Activated naive CD8-positive, alpha-beta T cell treated with anti-CD3 and anti-CD28 coated beads, Interleukin-2, amount 50 U/mL, for 24 hours (primary cell): ENCODE measurements at regions not wholly inside any gene's neighbourhood (a gene's known extent, or its start where the extent isn't known, plus 50 kb on each side); places are given as distances from the start of the nearest gene placed in this dataset.
"Not testable (repeated sequence)": the region's sequence is repeated elsewhere in the genome, so short reads cannot be mapped to it uniquely, and the experiment has no call there.

ENCODE experiments used
- ATAC-seq: fragments of 150-1000 bp; cut with Tn5 transposase; one replicate; pipeline ENCODE4 v1.10.0; 2021
- DNase-seq: peaks from one replicate; pipeline ENCODE4 v3.0.0; 2021
- H3K27ac Mint-ChIP-seq: one replicate; pipeline ENCODE4 v1.8.0; 2021; ENCODE audit warnings: mild to moderate bottlenecking, mixed read lengths
- H3K27me3 Mint-ChIP-seq: one replicate; pipeline ENCODE4 v1.8.0; 2021; ENCODE audit warnings: mixed read lengths
- H3K36me3 Mint-ChIP-seq: one replicate; pipeline ENCODE4 v1.8.0; 2021; ENCODE audit warnings: low read depth, mixed read lengths
- H3K4me1 Mint-ChIP-seq: one replicate; pipeline ENCODE4 v1.8.0; 2021; ENCODE audit warnings: mixed read lengths
- H3K4me3 Mint-ChIP-seq: one replicate; pipeline ENCODE4 v1.8.0; 2021; ENCODE audit warnings: mild to moderate bottlenecking, moderate library complexity, mixed read lengths
- H3K9me3 Mint-ChIP-seq: one replicate; pipeline ENCODE4 v1.8.0; 2021; ENCODE audit warnings: mixed read lengths

- no peaks in the 10 kb centered on the region for H3K9me3 Mint-ChIP-seq
- no peaks in the 10 kb centered on the region for H3K27me3 Mint-ChIP-seq
- H3K27ac Mint-ChIP-seq, result no peak overlapping the region
- DNase-seq, result no peak
- H3K4me1 Mint-ChIP-seq, result no peaks in the 10 kb centered on the region
- no peak for ATAC-seq
- H3K4me3 Mint-ChIP-seq, result no peak overlapping the region
- no peaks in the 10 kb centered on the region for H3K36me3 Mint-ChIP-seq
These were observed 193.5 kb upstream of the ANKFN1 start for GRCh38 chr17:55959756-55960155.

DNA sequence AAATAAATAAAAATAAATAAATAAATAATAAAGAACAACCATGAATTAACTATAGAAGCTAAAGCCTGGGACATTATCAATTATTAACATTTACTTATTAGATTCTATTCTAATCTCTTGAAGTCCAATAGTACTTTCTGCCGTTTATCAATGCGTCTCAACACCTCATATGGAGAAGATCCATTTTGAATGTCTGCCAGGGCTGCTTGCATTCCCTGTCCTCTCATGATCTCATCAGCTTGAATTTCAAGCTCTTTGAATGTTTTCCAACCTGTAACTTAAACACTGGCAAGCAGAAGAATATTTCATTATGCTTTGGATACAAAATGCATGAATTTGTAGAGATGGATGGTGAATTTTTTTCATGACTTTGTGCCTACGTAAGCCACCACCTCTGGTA, 191.9 kb upstream of the ANKFN1 start:
- no peak overlapping the region for H3K27ac Mint-ChIP-seq
- no peak overlapping the region for H3K4me3 Mint-ChIP-seq
- H3K4me1 Mint-ChIP-seq, result no peaks in the 10 kb centered on the region
- no peaks in the 10 kb centered on the region for H3K27me3 Mint-ChIP-seq
- ATAC-seq (no peak), DNase-seq (no peak)
- no peaks in the 10 kb centered on the region for H3K9me3 Mint-ChIP-seq
- H3K36me3 Mint-ChIP-seq, result no peaks in the 10 kb centered on the region

GRCh38 chr17:55962951-55963401, 190.3 kb upstream of the ANKFN1 start:
- no peaks in the 10 kb centered on the region for H3K9me3 Mint-ChIP-seq
- H3K4me3 Mint-ChIP-seq, result no peak overlapping the region
- H3K4me1 Mint-ChIP-seq, result no peaks in the 10 kb centered on the region
- no peaks in the 10 kb centered on the region for H3K27me3 Mint-ChIP-seq
- H3K36me3 Mint-ChIP-seq, result no peaks in the 10 kb centered on the region
- H3K27ac Mint-ChIP-seq, result no peak overlapping the region
- DNase-seq (no peak), ATAC-seq (no peak)

- ATAC-seq, result no peak
- no peaks in the 10 kb centered on the region for H3K36me3 Mint-ChIP-seq
- H3K27me3 Mint-ChIP-seq, result no peaks in the 10 kb centered on the region
- no peak overlapping the region for H3K4me3 Mint-ChIP-seq
- DNase-seq, result no peak
- H3K27ac Mint-ChIP-seq, result no peak overlapping the region
- no peaks in the 10 kb centered on the region for H3K9me3 Mint-ChIP-seq
- no peaks in the 10 kb centered on the region for H3K4me1 Mint-ChIP-seq
These were observed 189.1 kb upstream of the ANKFN1 start for GRCh38 chr17:55964191-55964590.

- no peak for DNase-seq
- H3K4me3 Mint-ChIP-seq, result no peak overlapping the region
- no peak for ATAC-seq
- no peak overlapping the region for H3K27ac Mint-ChIP-seq
- H3K4me1 Mint-ChIP-seq, result no peaks in the 10 kb centered on the region
- H3K27me3 Mint-ChIP-seq, result no peaks in the 10 kb centered on the region
- no peaks in the 10 kb centered on the region for H3K9me3 Mint-ChIP-seq
- no peaks in the 10 kb centered on the region for H3K36me3 Mint-ChIP-seq
These were observed 188.2 kb upstream of the ANKFN1 start for GRCh38 chr17:55965051-55965450.

DNA sequence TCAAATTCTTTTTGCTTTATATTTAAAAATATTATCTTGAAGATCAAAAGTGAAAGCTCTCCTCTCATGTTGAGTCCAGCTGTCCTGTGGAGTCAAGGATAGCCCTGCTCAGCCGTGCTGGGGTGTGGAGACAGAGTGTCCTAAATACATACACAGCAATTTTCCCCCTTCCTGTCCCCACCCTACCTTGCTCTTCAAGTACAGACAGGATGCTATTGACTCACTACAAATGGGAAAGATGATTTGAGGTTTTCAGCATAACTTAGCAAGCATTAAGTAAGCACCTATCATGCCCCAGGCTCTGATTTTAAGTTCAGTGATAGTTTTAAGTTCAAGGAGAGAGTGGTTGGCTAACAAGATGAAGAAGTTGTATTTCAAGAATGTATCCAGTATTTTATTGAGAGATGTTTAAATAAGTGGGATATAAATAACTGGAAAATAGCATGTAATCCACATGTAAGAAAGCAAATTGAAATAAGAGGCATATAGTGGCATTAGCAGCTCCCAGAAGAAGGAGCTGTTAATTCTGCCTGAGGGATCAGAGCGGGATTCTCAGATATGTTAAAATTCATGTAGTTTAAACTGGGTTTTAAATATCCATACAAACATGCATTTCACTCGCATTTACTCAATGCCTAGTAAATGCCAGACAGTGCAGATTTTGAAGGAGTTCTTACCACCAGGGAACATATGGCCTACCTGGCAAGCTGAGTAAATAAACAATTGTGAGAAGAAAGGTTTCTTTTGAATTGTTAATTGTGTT, 183.5 kb upstream of the ANKFN1 start:
- no peak for DNase-seq
- Mint-ChIP-seq H3K4me3 (no peak overlapping the region), H3K9me3 (no peaks in the 10 kb centered on the region), H3K27me3 (peaks cover 2% of the 10 kb centered on the region), H3K36me3 (no peaks in the 10 kb centered on the region), H3K27ac (no peak overlapping the region), H3K4me1 (no peaks in the 10 kb centered on the region)
- no peak for ATAC-seq

DNA sequence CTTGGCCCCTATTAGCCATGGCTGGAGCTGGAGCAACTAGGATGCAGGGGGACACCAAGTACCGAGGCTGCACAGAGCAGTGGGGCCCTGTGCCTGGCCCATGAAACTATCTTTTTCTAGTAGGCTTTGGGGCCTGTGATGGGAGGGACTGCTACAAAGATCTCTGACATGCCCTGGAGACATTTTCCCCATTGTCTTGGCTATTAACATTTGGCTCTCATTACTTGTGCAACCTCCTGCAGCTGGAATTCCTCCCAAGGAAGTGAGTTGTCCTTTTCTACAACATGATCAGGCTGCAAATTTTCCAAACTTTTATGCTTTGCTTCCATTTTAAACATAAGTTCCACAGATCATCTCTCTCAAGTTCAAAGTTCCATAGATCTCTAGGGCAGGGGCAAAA, 174.7 kb upstream of the ANKFN1 start:
- Mint-ChIP-seq H3K4me1 (no peaks in the 10 kb centered on the region), H3K9me3 (peaks cover 8% of the 10 kb centered on the region), H3K27ac (no peak overlapping the region), H3K27me3 (peaks cover 2% of the 10 kb centered on the region), H3K4me3 (no peak overlapping the region), H3K36me3 (no peaks in the 10 kb centered on the region)
- DNase-seq (no peak), ATAC-seq (no peak)

DNA sequence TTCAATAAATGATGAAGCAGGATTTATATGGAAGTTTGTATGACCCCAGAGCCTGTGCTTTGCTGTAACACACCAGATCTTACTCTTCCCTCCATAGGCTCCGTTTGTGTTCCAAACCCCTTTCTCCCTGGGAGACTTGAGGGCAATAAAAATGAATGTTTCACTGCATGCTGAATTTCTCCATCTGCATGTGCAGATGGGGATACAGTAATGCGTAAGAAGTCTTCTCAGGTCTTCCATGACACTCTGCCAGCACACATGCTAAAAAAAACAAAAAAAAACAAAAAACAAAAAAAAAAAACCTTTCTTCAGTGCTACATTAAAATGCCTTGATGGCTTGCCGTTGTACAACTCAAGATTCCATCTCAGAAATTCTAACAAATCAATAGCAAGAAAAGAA, 170.2 kb upstream of the ANKFN1 start:
- no peak for ATAC-seq
- H3K36me3 Mint-ChIP-seq, result no peaks in the 10 kb centered on the region
- peaks cover 8% of the 10 kb centered on the region for H3K9me3 Mint-ChIP-seq
- no peak for DNase-seq
- H3K27ac Mint-ChIP-seq, result no peak overlapping the region
- peaks cover 2% of the 10 kb centered on the region for H3K27me3 Mint-ChIP-seq
- H3K4me1 Mint-ChIP-seq, result no peaks in the 10 kb centered on the region
- H3K4me3 Mint-ChIP-seq, result no peak overlapping the region

- Mint-ChIP-seq H3K36me3 (peaks cover 3% of the 10 kb centered on the region), H3K27me3 (no peaks in the 10 kb centered on the region), H3K27ac (no peak overlapping the region), H3K4me1 (no peaks in the 10 kb centered on the region), H3K4me3 (no peak overlapping the region), H3K9me3 (peaks cover 5% of the 10 kb centered on the region)
- no peak for DNase-seq
- no peak for ATAC-seq
These were observed 166.5 kb upstream of the ANKFN1 start for GRCh38 chr17:55986817-55987216.

GRCh38 chr17:55988861-55989260, 164.4 kb upstream of the ANKFN1 start:
- DNase-seq (no peak), ATAC-seq (no peak)
- H3K36me3 Mint-ChIP-seq, result peaks cover 6% of the 10 kb centered on the region
- H3K27ac Mint-ChIP-seq, result no peak overlapping the region
- H3K9me3 Mint-ChIP-seq, result peaks cover 11% of the 10 kb centered on the region
- no peak overlapping the region for H3K4me3 Mint-ChIP-seq
- H3K4me1 Mint-ChIP-seq, result no peaks in the 10 kb centered on the region
- H3K27me3 Mint-ChIP-seq, result no peaks in the 10 kb centered on the region

DNA sequence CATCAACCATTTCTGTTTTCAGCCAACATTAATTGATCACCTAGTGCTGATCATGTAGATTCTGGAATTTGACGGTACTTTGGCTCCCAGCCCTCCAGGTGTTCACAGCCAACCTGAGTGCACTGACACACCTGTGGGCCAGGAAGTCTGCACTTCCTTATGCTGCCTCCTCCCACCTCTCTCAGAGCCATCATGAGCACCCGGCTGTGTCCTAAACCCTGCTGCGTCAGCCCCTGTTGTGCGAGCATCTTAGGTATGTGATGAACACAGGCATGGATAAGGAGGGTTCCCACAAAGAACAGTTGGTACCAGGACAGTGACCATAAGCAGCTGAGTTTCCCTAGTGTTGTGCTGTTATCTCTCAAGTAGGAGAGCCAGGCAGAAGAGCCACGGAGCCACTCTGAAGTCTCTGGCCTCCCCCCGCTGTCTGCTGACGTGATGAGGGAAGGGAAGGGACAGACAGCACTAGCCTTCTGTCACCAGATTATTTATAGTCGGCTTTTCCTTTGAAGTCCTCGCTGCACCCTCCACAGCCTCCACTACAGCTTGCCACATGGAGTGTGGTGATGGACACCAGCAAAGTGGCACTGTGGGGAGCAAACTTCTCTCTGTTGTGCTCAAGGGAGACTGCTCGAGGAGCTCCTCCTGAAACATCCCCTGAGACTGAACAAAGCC, 162.8 kb upstream of the ANKFN1 start:
- Mint-ChIP-seq H3K36me3 (peaks cover 6% of the 10 kb centered on the region), H3K4me1 (no peaks in the 10 kb centered on the region), H3K27ac (no peak overlapping the region), H3K27me3 (no peaks in the 10 kb centered on the region), H3K4me3 (no peak overlapping the region), H3K9me3 (peaks cover 16% of the 10 kb centered on the region)
- no peak for DNase-seq
- ATAC-seq, result no peak

DNA sequence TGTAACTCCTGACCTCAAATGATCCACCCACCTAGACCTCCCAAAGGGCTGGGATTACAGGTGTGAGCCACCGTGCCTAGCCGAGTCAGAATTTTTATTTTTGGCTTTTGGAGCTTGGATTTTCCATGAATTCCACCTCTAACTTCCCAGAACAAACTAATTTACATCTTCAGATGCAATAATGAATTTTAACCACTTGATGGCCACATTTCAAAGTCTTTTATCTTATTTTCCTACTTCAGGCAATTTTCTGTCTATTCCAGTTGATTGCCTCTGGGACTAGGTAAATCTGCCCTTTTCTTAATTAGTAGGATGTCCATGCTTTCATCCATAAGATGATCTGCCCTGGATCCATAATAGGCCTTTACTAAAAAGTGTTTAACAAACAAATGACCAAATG, 156.4 kb upstream of the ANKFN1 start:
- H3K4me3 Mint-ChIP-seq, result no peak overlapping the region
- no peaks in the 10 kb centered on the region for H3K27me3 Mint-ChIP-seq
- no peak overlapping the region for H3K27ac Mint-ChIP-seq
- no peak for ATAC-seq
- DNase-seq, result no peak
- peaks cover 4% of the 10 kb centered on the region for H3K36me3 Mint-ChIP-seq
- H3K9me3 Mint-ChIP-seq, result peaks cover 15% of the 10 kb centered on the region
- peaks cover 10% of the 10 kb centered on the region for H3K4me1 Mint-ChIP-seq

DNA sequence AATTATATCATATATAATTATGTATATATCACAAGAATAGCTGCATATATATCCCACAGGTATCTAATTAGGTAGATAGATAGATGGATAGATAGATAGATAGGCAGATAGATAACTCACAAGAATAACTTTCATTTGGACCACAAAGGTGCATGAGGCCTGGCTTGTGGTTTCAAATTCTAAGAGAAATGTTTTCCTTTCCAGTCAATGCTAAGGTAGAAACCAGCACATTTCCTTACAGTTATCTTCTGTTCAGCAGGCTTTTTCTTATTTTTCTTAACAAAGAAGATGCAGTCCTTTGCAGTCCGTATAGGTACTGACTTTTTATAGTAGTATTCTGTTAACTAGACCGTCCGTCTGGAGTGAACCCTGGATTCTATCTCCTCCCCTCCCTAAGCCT, 152.9 kb upstream of the ANKFN1 start:
- H3K4me3 Mint-ChIP-seq, result no peak overlapping the region
- peaks cover 2% of the 10 kb centered on the region for H3K36me3 Mint-ChIP-seq
- no peak for ATAC-seq
- H3K27ac Mint-ChIP-seq, result no peak overlapping the region
- H3K4me1 Mint-ChIP-seq, result peaks cover 13% of the 10 kb centered on the region
- no peak for DNase-seq
- H3K27me3 Mint-ChIP-seq, result no peaks in the 10 kb centered on the region
- H3K9me3 Mint-ChIP-seq, result peaks cover 10% of the 10 kb centered on the region

DNA sequence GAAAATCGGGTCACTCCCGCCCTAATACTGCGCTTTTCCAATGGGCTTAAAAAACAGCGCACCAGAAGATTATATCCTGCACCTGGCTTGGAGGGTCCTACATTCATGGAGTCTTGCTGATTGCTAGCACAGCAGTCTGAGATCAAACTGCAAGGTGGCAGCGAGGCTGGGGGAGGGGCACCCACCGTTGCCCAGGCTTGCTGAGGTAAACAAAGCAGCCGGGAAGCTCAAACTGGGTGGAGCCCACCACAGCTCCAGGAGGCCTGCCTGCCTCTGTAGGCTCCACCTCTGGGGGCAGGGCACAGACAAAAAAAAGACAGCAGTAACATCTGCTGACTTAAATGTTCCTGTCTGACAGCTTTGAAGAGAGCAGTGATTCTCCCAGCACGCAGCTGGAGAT, 150.6 kb upstream of the ANKFN1 start:
- ATAC-seq, H3K27me3 Mint-ChIP-seq, DNase-seq, H3K9me3 Mint-ChIP-seq, H3K27ac Mint-ChIP-seq, H3K36me3 Mint-ChIP-seq, H3K4me3 Mint-ChIP-seq: not testable (repeated sequence)
- peaks cover 13% of the 10 kb centered on the region for H3K4me1 Mint-ChIP-seq

DNA sequence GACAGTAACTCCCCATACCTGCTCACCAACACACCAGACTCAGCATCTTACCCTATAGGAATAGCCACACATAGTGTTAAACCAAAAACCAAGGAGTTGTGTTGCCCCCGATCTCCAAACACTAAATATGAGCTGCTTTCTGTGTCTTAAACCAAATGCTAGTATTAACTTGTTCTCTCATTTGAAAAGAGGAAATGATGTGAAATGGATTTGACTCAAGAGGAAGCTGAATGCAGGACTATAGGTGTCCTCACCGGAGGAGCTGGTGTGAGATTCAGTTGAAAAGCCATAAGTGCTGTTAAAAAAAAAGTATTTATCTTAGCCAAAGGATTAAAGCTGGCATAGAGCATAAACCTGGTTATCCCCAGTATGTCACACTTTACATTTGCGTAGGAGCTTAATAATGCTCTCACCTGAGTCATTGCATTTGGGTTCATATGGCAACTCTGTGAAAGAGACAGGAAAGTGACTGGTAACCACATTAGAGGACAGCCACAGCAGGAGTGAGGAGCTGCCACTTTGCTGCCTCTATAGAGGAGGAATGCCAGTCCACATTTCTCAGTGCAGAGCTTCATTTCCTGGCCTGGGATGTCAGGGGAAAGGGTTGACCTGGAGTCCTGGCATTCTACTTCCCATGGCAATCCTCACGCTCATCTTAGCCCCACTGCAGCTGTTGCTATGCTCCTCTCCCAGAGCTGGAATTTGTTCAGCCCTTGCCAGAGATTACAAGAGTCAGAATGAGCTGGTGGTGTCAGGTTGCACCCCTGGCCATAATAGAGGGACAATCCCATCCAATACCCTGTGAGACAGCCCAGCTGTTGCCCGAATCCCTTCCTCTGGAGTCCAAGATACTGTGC, 143.3 kb upstream of the ANKFN1 start:
- H3K4me3 Mint-ChIP-seq, result no peak overlapping the region
- peaks cover 2% of the 10 kb centered on the region for H3K27me3 Mint-ChIP-seq
- H3K9me3 Mint-ChIP-seq, result peaks cover 21% of the 10 kb centered on the region
- DNase-seq (no peak), ATAC-seq (peak; percentile 69)
- H3K36me3 Mint-ChIP-seq, result peaks cover 4% of the 10 kb centered on the region
- H3K4me1 Mint-ChIP-seq, result peaks cover 28% of the 10 kb centered on the region
- no peak overlapping the region for H3K27ac Mint-ChIP-seq
